ENCODE measurements at regions not wholly inside any gene's neighbourhood (a gene's known extent, or its start where the extent isn't known, plus 50 kb on each side); places are given as distances from the start of the nearest gene placed in this dataset.

DNA sequence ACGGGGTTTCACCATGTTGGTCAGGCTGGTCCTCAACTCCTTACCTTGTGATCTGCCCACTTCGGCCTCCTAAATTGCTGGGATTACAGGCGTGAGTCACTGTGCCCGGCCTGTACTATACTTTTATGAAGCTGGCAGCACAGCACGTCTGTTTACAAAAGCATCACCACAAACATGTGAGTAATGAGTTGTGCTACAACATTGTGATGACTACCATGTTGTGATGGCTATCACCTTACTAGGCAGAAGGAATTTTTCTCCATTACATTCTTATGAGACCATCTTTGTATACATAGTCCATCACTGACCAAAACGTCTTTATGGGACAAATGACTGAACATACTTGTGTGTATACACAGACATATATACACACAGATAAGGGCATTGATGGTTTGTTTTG, 1019.0 kb downstream of the CDH18 start:
- Histone ChIP-seq H3K36me3 (ENCODE audit: low read depth) (no peaks in the 10 kb centered on the region), H3K4me3 (no peak overlapping the region), H3K4me1 (ENCODE audit: low read depth) (no peaks in the 10 kb centered on the region), H3K9me3 (no peaks in the 10 kb centered on the region)
- TF ChIP-seq, protein P1, sequence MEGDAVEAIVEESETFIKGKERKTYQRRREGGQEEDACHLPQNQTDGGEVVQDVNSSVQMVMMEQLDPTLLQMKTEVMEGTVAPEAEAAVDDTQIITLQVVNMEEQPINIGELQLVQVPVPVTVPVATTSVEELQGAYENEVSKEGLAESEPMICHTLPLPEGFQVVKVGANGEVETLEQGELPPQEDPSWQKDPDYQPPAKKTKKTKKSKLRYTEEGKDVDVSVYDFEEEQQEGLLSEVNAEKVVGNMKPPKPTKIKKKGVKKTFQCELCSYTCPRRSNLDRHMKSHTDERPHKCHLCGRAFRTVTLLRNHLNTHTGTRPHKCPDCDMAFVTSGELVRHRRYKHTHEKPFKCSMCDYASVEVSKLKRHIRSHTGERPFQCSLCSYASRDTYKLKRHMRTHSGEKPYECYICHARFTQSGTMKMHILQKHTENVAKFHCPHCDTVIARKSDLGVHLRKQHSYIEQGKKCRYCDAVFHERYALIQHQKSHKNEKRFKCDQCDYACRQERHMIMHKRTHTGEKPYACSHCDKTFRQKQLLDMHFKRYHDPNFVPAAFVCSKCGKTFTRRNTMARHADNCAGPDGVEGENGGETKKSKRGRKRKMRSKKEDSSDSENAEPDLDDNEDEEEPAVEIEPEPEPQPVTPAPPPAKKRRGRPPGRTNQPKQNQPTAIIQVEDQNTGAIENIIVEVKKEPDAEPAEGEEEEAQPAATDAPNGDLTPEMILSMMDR (IDR thresholded peaks at IDR 0.05) = no peak
- DNase-seq = no peak
- ATAC-seq = no peak
- intact Hi-C loops (cut with DNase I, micrococcal nuclease) = no loop called here

DNA sequence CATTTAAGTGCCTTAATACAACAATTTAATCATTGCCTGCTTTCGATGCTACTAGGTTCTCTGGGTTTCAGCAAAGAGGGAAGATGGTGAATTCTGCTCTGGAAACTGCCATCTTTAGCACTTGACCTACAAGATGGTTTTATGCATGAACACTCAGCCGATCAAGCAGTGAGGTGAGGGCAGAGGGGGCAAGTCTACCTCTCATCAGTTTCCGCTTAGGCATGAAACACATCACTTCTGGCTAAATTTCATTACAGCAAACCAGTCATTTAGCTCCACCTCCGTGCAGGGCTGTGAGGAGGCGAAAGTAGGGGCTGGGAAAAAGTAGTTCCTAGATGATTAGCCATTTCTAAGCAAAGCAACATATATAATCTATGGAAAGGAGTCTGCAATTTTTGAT, 1018.0 kb downstream of the CDH18 start:
- Histone ChIP-seq H3K36me3 (ENCODE audit: low read depth) (no peaks in the 10 kb centered on the region), H3K4me3 (no peak overlapping the region), H3K9me3 (no peaks in the 10 kb centered on the region), H3K4me1 (ENCODE audit: low read depth) (no peaks in the 10 kb centered on the region)
- DNase-seq (no peak), ATAC-seq (no peak)
- intact Hi-C loops (cut with DNase I, micrococcal nuclease) = no loop called here
- TF ChIP-seq, protein P1 (IDR thresholded peaks at IDR 0.05) = no peak

- intact Hi-C loops (cut with DNase I, micrococcal nuclease) = no loop called here
- TF ChIP-seq, protein P1 (IDR thresholded peaks at IDR 0.05) = no peak
- no peaks in the 10 kb centered on the region for H3K36me3 ChIP-seq (ENCODE audit: low read depth)
- H3K4me3 ChIP-seq = no peak overlapping the region
- no peaks in the 10 kb centered on the region for H3K9me3 ChIP-seq
- H3K4me1 ChIP-seq (ENCODE audit: low read depth) = no peaks in the 10 kb centered on the region
- DNase-seq = no peak
- no peak for ATAC-seq
Measured at GRCh38 chr5:18972177-18972576, 1015.8 kb downstream of the CDH18 start.

DNA sequence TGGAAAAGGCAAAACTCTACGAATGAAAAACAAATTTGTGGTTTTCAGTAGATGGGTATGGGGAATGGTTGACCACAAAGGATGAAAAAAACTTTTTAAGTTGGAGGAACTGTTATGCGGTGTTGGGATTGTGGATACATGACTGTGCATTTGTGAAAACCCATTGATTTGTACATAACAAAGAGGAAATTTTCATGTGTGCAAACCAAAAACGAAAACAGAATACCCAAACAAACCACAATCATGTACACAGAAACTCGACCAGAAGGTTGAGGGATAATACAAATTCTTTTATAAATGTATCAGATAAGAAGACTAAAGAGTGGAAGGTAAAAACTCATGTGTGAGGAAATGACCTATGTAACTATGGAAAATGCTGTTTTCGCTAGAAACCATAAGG, 1012.4 kb downstream of the CDH18 start:
- no peak for ATAC-seq
- TF ChIP-seq, protein P1 (IDR thresholded peaks at IDR 0.05) = no peak
- intact Hi-C loops (cut with DNase I, micrococcal nuclease) = no loop called here
- no peak for DNase-seq
- Histone ChIP-seq H3K4me1 (ENCODE audit: low read depth) (no peaks in the 10 kb centered on the region), H3K36me3 (ENCODE audit: low read depth) (no peaks in the 10 kb centered on the region), H3K4me3 (no peak overlapping the region), H3K9me3 (no peaks in the 10 kb centered on the region)

DNA sequence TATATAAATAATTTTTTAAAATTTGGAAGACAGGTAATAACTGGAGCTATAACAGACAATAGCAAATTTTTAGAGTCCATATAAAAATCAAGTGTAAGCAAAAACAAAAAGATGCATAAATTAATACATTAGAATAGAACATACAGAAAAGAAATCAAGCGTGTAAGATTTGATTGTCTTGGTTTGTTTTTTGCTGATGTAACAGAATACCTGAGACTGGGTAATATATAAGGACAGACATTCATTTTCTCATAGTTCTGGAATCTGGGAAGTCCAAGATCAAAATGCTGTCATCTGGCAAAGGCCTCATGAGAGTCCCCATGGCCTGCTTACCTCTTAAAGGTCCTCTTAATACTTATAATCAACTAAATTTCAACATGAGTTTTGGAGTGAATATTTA, 1010.1 kb downstream of the CDH18 start:
- TF ChIP-seq, protein P1 (IDR thresholded peaks at IDR 0.05) = no peak
- intact Hi-C loops (cut with DNase I, micrococcal nuclease) = no loop called here
- no peaks in the 10 kb centered on the region for H3K36me3 ChIP-seq (ENCODE audit: low read depth)
- H3K4me1 ChIP-seq (ENCODE audit: low read depth) = no peaks in the 10 kb centered on the region
- H3K9me3 ChIP-seq = no peaks in the 10 kb centered on the region
- no peak for ATAC-seq
- DNase-seq = no peak
- no peak overlapping the region for H3K4me3 ChIP-seq

- ATAC-seq (no peak), DNase-seq (no peak)
- Histone ChIP-seq H3K9me3 (no peaks in the 10 kb centered on the region), H3K4me1 (ENCODE audit: low read depth) (no peaks in the 10 kb centered on the region), H3K36me3 (ENCODE audit: low read depth) (no peaks in the 10 kb centered on the region), H3K4me3 (no peak overlapping the region)
- TF ChIP-seq, protein P1 (IDR thresholded peaks at IDR 0.05) = no peak
- intact Hi-C loops (cut with DNase I, micrococcal nuclease) = no loop called here
Measured at GRCh38 chr5:18984559-18985080, 1003.4 kb downstream of the CDH18 start.
